Astrocyte (in vitro differentiated cells and primary cell): ENCODE measurements at regions not wholly inside any gene's neighbourhood (a gene's known extent, or its start where the extent isn't known, plus 50 kb on each side); places are given as distances from the start of the nearest gene placed in this dataset.

Experiments
- DNase-seq: peaks from one replicate; pipeline ENCODE4 v3.0.0-alpha.2; 2010; ENCODE audit warnings: low read depth
- FAIRE-seq: peaks from 2 replicates; lab custom pipeline; 2011; peaks lifted over from hg19 to GRCh38; lab: Jason Lieb, UNC
- H2AFZ ChIP-seq: 2 replicates; pipeline ENCODE4 v1.6.0; 2012; ENCODE audit warnings: low read depth, low read length, inconsistent platforms
- H3K27ac ChIP-seq: 2 replicates; pipeline ENCODE4 v1.5.1; 2011; ENCODE audit warnings: low read depth, low read length, inconsistent platforms
- H3K27me3 ChIP-seq: 2 replicates; pipeline ENCODE4 v1.6.0; 2011; ENCODE audit warnings: low read length, inconsistent platforms; ENCODE audit not compliant: insufficient read depth
- H3K36me3 ChIP-seq: 2 replicates; pipeline ENCODE4 v1.5.1; 2011; ENCODE audit warnings: low read length, inconsistent platforms; ENCODE audit not compliant: insufficient read depth
- H3K4me1 ChIP-seq: 2 replicates; pipeline ENCODE4 v1.5.1; 2011; ENCODE audit warnings: low read length, inconsistent platforms; ENCODE audit not compliant: insufficient read depth
- H3K4me2 ChIP-seq: 2 replicates; pipeline ENCODE4 v1.6.0; 2012; ENCODE audit warnings: low read length, inconsistent platforms
- H3K4me3 ChIP-seq: 2 replicates; pipeline ENCODE4 v1.5.1; 2011; ENCODE audit warnings: low read depth, mild to moderate bottlenecking, low read length, inconsistent platforms; ENCODE audit not compliant: insufficient read depth
- H3K79me2 ChIP-seq: 2 replicates; pipeline ENCODE4 v1.6.0; 2012; ENCODE audit warnings: mild to moderate bottlenecking, low read length, inconsistent platforms; ENCODE audit not compliant: insufficient read depth
- H3K9ac ChIP-seq: 2 replicates; pipeline ENCODE4 v1.6.0; 2012; ENCODE audit warnings: mild to moderate bottlenecking, low read length, inconsistent platforms
- H3K9me3 ChIP-seq: 2 replicates; pipeline ENCODE4 v1.5.1; 2012; ENCODE audit warnings: low read depth, mild to moderate bottlenecking, low read length, inconsistent platforms; ENCODE audit not compliant: insufficient read depth
- H4K20me1 ChIP-seq: 2 replicates; pipeline ENCODE4 v1.6.0; 2012; ENCODE audit warnings: low read length, inconsistent platforms; ENCODE audit not compliant: insufficient read depth
- H3K27ac Mint-ChIP-seq: one replicate; pipeline ENCODE4 v1.8.0; 2021; ENCODE audit warnings: mild to moderate bottlenecking, mixed read lengths; ENCODE audit not compliant: unreplicated experiment
- H3K27me3 Mint-ChIP-seq: one replicate; pipeline ENCODE4 v1.8.0; 2021; ENCODE audit warnings: low read depth, mixed read lengths; ENCODE audit not compliant: unreplicated experiment
- H3K36me3 Mint-ChIP-seq: one replicate; pipeline ENCODE4 v1.8.0; 2021; ENCODE audit warnings: low read depth, mixed read lengths; ENCODE audit not compliant: unreplicated experiment
- H3K4me1 Mint-ChIP-seq: one replicate; pipeline ENCODE4 v1.8.0; 2021; ENCODE audit warnings: low read depth, mixed read lengths; ENCODE audit not compliant: unreplicated experiment
- H3K4me3 Mint-ChIP-seq: one replicate; pipeline ENCODE4 v1.8.0; 2021; ENCODE audit warnings: mild to moderate bottlenecking, moderate library complexity, mixed read lengths; ENCODE audit not compliant: unreplicated experiment
- H3K9me3 Mint-ChIP-seq: one replicate; pipeline ENCODE4 v1.8.0; 2021; ENCODE audit warnings: mild to moderate bottlenecking, mixed read lengths; ENCODE audit not compliant: unreplicated experiment
- CTCF ChIP-seq: IDR thresholded peaks from 2 replicates; pipeline ENCODE4 v1.5.1; 2011; ENCODE audit warnings: low read depth, mild to moderate bottlenecking, inconsistent platforms, low read length, moderate library complexity; ENCODE audit not compliant: insufficient read depth
- EZH2 ChIP-seq: IDR thresholded peaks from 2 replicates; pipeline ENCODE4 v1.6.1; 2012; ENCODE audit warnings: mild to moderate bottlenecking, low read length, inconsistent platforms; ENCODE audit not compliant: insufficient read depth

DNA sequence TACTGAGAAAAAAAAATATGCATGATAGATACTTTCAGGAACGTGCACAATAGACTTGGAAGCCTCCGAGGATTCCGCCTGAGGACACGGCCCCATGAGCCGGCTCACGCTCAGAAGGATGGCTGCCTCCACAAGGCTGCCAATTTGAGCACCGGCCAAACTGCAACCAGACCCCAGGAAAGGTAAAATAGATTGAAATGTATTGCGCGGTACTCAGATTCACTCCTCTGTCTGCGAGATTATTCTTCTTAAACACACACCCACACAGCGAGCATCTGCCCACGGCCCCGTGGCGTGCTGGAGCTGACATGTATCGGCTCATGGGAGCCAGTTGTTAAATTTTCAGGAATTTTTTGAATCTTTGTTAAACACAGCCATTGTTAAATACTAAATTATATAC, 653.2 kb upstream of the MKI67 start:
- H3K4me1 Mint-ChIP-seq: no peaks in the 10 kb centered on the region
- TF ChIP-seq EZH2: no peak
- no peak for TF ChIP-seq CTCF
- no peaks in the 10 kb centered on the region for H3K27me3 Mint-ChIP-seq
- FAIRE-seq (no peak), DNase-seq (no peak)
- Histone ChIP-seq H3K36me3 (no peaks in the 10 kb centered on the region), H3K79me2 (no peaks in the 10 kb centered on the region), H3K4me2 (no peak overlapping the region), H3K9ac (no peak overlapping the region), H2AFZ (no peak overlapping the region), H3K9me3 (peaks cover 2% of the 10 kb centered on the region), H3K27ac (no peak overlapping the region), H4K20me1 (no peaks in the 10 kb centered on the region), H3K4me3 (no peak overlapping the region), H3K27me3 (no peaks in the 10 kb centered on the region), H3K4me1 (no peaks in the 10 kb centered on the region)
- H3K27ac Mint-ChIP-seq: no peak overlapping the region
- H3K9me3 Mint-ChIP-seq: no peaks in the 10 kb centered on the region
- H3K36me3 Mint-ChIP-seq: no peaks in the 10 kb centered on the region
- no peak overlapping the region for H3K4me3 Mint-ChIP-seq

DNA sequence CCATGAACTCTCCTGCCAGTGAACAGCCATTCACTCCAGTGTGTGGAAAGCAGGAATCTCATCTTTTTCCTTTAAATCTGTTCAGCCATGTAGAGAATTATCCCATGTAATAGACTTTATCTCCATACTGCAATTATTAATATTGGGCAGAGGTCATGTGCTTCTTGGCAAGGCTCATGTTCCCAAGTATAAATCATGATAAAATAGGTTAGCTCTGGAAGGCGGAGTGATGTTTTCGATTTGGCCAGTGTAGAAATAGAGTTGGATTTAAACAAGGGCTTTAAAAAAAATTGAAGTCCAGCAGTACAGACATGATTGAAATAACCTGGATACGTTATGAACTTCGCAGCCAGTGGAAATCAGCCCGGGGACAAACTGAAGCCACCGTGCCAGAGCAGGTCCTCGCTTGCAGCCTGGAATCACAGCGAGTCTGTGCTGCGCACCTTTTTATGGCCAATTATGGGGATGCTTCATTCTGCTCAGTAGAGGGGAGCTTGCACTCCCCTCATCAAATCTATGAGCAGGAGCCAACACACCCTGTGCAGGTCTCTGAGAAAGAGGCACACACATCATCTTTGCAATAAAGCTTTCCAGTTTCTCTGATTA, 654.0 kb upstream of the MKI67 start:
- Histone ChIP-seq H3K79me2 (no peaks in the 10 kb centered on the region), H3K9me3 (peaks cover 2% of the 10 kb centered on the region), H3K36me3 (no peaks in the 10 kb centered on the region), H4K20me1 (no peaks in the 10 kb centered on the region), H3K4me1 (no peaks in the 10 kb centered on the region), H3K27ac (no peak overlapping the region), H3K9ac (no peak overlapping the region), H2AFZ (no peak overlapping the region), H3K4me3 (no peak overlapping the region), H3K4me2 (no peak overlapping the region), H3K27me3 (no peaks in the 10 kb centered on the region)
- DNase-seq (no peak), FAIRE-seq (no peak)
- Mint-ChIP-seq H3K27me3 (no peaks in the 10 kb centered on the region), H3K4me1 (no peaks in the 10 kb centered on the region), H3K4me3 (no peak overlapping the region), H3K9me3 (no peaks in the 10 kb centered on the region), H3K27ac (no peak overlapping the region), H3K36me3 (no peaks in the 10 kb centered on the region)
- no peak for TF ChIP-seq EZH2
- no peak for TF ChIP-seq CTCF

GRCh38 chr10:128781637-128782036, 655.4 kb upstream of the MKI67 start:
- no peak overlapping the region for H3K4me3 Mint-ChIP-seq
- H3K27me3 Mint-ChIP-seq: no peaks in the 10 kb centered on the region
- no peaks in the 10 kb centered on the region for H3K9me3 Mint-ChIP-seq
- Histone ChIP-seq H3K4me2 (no peak overlapping the region), H3K27me3 (no peaks in the 10 kb centered on the region), H2AFZ (no peak overlapping the region), H3K9me3 (no peaks in the 10 kb centered on the region), H3K9ac (no peak overlapping the region), H3K36me3 (no peaks in the 10 kb centered on the region), H3K27ac (no peak overlapping the region), H3K4me1 (no peaks in the 10 kb centered on the region), H3K4me3 (no peak overlapping the region), H4K20me1 (no peaks in the 10 kb centered on the region), H3K79me2 (no peaks in the 10 kb centered on the region)
- no peak overlapping the region for H3K27ac Mint-ChIP-seq
- no peaks in the 10 kb centered on the region for H3K4me1 Mint-ChIP-seq
- TF ChIP-seq CTCF: no peak
- no peak for TF ChIP-seq EZH2
- DNase-seq: no peak
- FAIRE-seq: no peak
- no peaks in the 10 kb centered on the region for H3K36me3 Mint-ChIP-seq
